OCI-LY1 (cell line): ENCODE measurements at regions not wholly inside any gene's neighbourhood (a gene's known extent, or its start where the extent isn't known, plus 50 kb on each side); places are given as distances from the start of the nearest gene placed in this dataset.

ENCODE experiments used
- H2AFZ ChIP-seq: fragments of 200-600 bp; sonication (generic), shearing (Covaris generic); 2 replicates; pipeline ENCODE4 v1.6.0; 2014; ENCODE audit warnings: antibody characterized with exemption, mild to moderate bottlenecking, low read length
- H3F3A ChIP-seq: fragments of 200-600 bp; sonication (generic), shearing (Covaris generic); 2 replicates; pipeline ENCODE4 v1.6.0; 2014; ENCODE audit warnings: mild to moderate bottlenecking, antibody characterized with exemption, low read length, moderate library complexity; ENCODE audit not compliant: insufficient read depth
- H3K27ac ChIP-seq: fragments of 200-600 bp; sonication (generic); 2 replicates; pipeline ENCODE4 v1.5.1; 2014; ENCODE audit warnings: low read length, mixed run types, mild to moderate bottlenecking, low read depth; ENCODE audit not compliant: poor library complexity, severe bottlenecking
- H3K27me3 ChIP-seq: fragments of 200-600 bp; sonication (generic); 2 replicates; pipeline ENCODE4 v1.6.0; 2014; ENCODE audit warnings: antibody characterized with exemption, mild to moderate bottlenecking, low read length, moderate library complexity; ENCODE audit not compliant: insufficient read depth
- H3K36me3 ChIP-seq: fragments of 200-600 bp; sonication (generic); 2 replicates; pipeline ENCODE4 v1.6.1; 2014; ENCODE audit warnings: mild to moderate bottlenecking, antibody characterized with exemption, low read length, moderate library complexity, mixed read lengths; ENCODE audit not compliant: insufficient read depth
- H3K4me1 ChIP-seq: fragments of 200-600 bp; sonication (generic); 2 replicates; pipeline ENCODE4 v1.5.1; 2014; ENCODE audit warnings: mild to moderate bottlenecking, low read length, moderate library complexity; ENCODE audit not compliant: insufficient read depth, severe bottlenecking
- H3K4me2 ChIP-seq: fragments of 200-600 bp; sonication (generic), shearing (Covaris generic); 2 replicates; pipeline ENCODE4 v1.6.1; 2014; ENCODE audit warnings: low read length
- H3K4me3 ChIP-seq: fragments of 200-600 bp; sonication (generic); 2 replicates; pipeline ENCODE4 v1.5.1; 2014; ENCODE audit warnings: low read length, low read depth, mild to moderate bottlenecking, mixed read lengths; ENCODE audit not compliant: poor library complexity, severe bottlenecking
- H3K79me2 ChIP-seq: fragments of 200-600 bp; shearing (Covaris generic); 2 replicates; pipeline ENCODE4 v1.6.1; 2016; ENCODE audit warnings: mixed run types, low read length, mixed read lengths; ENCODE audit not compliant: insufficient read depth
- H3K9ac ChIP-seq: fragments of 200-600 bp; sonication (generic), shearing (Covaris generic); 2 replicates; pipeline ENCODE4 v1.6.1; 2014; ENCODE audit warnings: mild to moderate bottlenecking, low read length, mixed read lengths
- H3K9me2 ChIP-seq: fragments of 200-600 bp; sonication (generic), shearing (Covaris generic); 2 replicates; pipeline ENCODE4 v1.6.1; 2014; ENCODE audit warnings: low read depth, mild to moderate bottlenecking, low read length, mixed read lengths
- H3K9me3 ChIP-seq: fragments of 200-600 bp; shearing (Covaris generic); 2 replicates; pipeline ENCODE4 v1.6.1; 2014; ENCODE audit warnings: low read length, mixed read lengths
- H4K20me1 ChIP-seq: fragments of 200-600 bp; sonication (generic), shearing (Covaris generic); 2 replicates; pipeline ENCODE4 v1.6.0; 2016; ENCODE audit warnings: mild to moderate bottlenecking, low read length; ENCODE audit not compliant: insufficient read depth
- EZH2 ChIP-seq: fragments of 200-600 bp; sonication (generic), shearing (Covaris generic); IDR thresholded peaks from 2 replicates; pipeline ENCODE4 v1.8.0; 2017; ENCODE audit warnings: borderline replicate concordance, mixed run types, mild to moderate bottlenecking, antibody characterized with exemption, low read length, moderate library complexity, mixed read lengths
- TF ChIP-seq, protein P1 (sequence below): fragments of 200-600 bp; sonication (generic), shearing (Covaris generic); IDR thresholded peaks from 2 replicates; pipeline ENCODE4 v1.5.1; 2017; ENCODE audit warnings: mild to moderate bottlenecking, antibody characterized with exemption, low read length, moderate library complexity, mixed read lengths

DNA sequence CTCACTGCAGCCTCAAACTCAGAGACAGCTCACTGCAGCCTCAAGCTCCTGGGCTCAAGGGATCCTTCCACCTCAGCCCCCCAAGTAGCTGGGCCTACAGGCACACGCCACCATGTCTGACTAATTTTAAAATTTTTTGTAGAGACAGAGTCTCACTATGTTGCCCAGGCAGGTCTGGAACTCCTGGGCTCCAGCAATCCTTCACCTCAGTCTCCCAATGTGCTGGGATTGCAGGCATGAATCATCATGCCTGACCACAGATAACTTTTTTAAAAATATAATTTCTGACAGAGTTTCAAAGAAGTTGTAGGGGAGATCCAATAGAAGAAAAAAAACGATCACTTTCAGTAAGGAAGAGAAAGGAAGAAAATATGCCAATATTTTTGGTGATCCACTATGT lies 189.7 kb upstream of the CDKN3 start:
- H2AFZ ChIP-seq: no peak overlapping the region
- no peaks in the 10 kb centered on the region for H3K9me3 ChIP-seq
- no peaks in the 10 kb centered on the region for H3K79me2 ChIP-seq
- H3K4me3 ChIP-seq: no peak overlapping the region
- H3K27ac ChIP-seq: no peak overlapping the region
- H3K9ac ChIP-seq: no peak overlapping the region
- no peaks in the 10 kb centered on the region for H3K4me1 ChIP-seq
- no peaks in the 10 kb centered on the region for H3F3A ChIP-seq
- no peaks in the 10 kb centered on the region for H4K20me1 ChIP-seq
- H3K36me3 ChIP-seq: no peaks in the 10 kb centered on the region
- TF ChIP-seq, protein P1, sequence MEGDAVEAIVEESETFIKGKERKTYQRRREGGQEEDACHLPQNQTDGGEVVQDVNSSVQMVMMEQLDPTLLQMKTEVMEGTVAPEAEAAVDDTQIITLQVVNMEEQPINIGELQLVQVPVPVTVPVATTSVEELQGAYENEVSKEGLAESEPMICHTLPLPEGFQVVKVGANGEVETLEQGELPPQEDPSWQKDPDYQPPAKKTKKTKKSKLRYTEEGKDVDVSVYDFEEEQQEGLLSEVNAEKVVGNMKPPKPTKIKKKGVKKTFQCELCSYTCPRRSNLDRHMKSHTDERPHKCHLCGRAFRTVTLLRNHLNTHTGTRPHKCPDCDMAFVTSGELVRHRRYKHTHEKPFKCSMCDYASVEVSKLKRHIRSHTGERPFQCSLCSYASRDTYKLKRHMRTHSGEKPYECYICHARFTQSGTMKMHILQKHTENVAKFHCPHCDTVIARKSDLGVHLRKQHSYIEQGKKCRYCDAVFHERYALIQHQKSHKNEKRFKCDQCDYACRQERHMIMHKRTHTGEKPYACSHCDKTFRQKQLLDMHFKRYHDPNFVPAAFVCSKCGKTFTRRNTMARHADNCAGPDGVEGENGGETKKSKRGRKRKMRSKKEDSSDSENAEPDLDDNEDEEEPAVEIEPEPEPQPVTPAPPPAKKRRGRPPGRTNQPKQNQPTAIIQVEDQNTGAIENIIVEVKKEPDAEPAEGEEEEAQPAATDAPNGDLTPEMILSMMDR: no peak
- no peak for TF ChIP-seq EZH2
- no peak overlapping the region for H3K4me2 ChIP-seq
- no peaks in the 10 kb centered on the region for H3K9me2 ChIP-seq
- H3K27me3 ChIP-seq: no peaks in the 10 kb centered on the region

DNA sequence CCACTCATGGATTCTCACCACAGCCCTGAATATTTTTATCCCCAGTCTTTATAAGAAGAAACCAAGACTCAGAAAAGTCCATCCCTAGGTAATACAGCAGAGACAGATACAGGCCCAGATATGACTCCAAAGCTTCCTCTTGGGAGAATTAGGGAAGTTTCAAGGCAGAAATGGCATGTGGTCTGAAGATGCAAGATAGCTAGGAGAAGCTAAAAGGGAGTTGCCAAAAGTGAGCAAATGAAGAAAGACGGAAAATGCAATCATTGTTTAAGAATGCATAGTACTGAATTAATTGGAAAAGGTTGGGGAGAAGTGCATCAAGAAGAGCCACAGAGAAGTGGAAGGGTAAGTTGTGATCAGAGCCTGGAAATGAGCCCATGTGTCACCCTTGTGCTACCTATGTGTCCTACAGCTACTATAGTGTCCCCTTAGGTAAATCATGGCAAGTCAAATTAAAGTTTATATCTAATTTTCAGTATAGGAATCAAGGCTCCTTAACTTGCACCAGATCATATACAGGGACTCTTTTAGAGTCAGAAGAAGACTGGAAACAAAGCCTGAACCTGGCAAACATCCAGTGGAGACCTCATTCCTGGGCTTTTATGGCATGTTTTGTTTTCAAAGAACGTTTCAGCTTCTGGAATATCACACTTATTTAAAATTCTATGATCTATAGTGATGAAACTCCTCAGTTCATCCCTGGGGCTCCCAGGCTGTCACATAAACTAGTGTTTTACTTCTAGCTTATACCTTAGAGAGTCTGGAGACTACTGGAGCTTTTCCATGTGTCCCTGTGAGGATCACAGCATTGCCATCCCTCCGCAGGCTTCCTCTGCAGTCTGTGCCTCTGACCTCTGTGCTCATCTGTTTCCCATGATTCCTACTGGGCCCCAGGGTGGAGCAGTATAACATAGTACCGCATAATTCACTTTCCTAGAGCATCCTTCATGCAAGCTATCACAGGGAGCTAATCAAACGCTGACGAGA lies 189.0 kb upstream of the CDKN3 start:
- TF ChIP-seq, protein P1: no peak
- Histone ChIP-seq H3K9me2 (no peaks in the 10 kb centered on the region), H3K36me3 (no peaks in the 10 kb centered on the region), H3K27me3 (no peaks in the 10 kb centered on the region), H3K27ac (no peak overlapping the region), H3K4me1 (no peaks in the 10 kb centered on the region), H3K4me3 (no peak overlapping the region), H3K4me2 (no peak overlapping the region), H3K79me2 (no peaks in the 10 kb centered on the region), H4K20me1 (no peaks in the 10 kb centered on the region), H2AFZ (no peak overlapping the region), H3K9ac (no peak overlapping the region), H3F3A (no peaks in the 10 kb centered on the region), H3K9me3 (no peaks in the 10 kb centered on the region)

DNA sequence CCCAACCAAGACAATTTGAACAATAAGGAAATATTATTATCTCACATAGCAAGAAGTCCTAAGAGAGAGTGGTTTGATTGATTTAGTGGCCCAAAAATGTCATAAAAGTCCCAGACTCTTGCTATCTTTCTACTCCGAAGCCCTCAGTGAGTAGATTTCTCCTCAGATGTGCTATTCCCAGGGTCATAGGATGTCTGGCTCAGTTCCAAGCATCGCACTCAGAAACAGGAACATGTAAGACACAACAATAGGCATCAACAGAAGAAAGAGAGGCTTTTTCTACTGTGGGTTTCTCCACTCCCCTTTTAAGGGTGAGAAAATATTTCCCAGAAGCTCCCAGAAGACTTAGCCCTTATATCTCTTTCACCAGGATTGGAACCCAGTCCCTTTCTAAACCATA lies 188.1 kb upstream of the CDKN3 start:
- no peaks in the 10 kb centered on the region for H3K27me3 ChIP-seq
- TF ChIP-seq EZH2: no peak
- TF ChIP-seq, protein P1: no peak
- H3K9ac ChIP-seq: no peak overlapping the region
- no peaks in the 10 kb centered on the region for H3K79me2 ChIP-seq
- H3F3A ChIP-seq: no peaks in the 10 kb centered on the region
- no peak overlapping the region for H3K27ac ChIP-seq
- H2AFZ ChIP-seq: no peak overlapping the region
- H3K4me3 ChIP-seq: no peak overlapping the region
- no peaks in the 10 kb centered on the region for H3K9me2 ChIP-seq
- no peaks in the 10 kb centered on the region for H3K36me3 ChIP-seq
- H3K9me3 ChIP-seq: no peaks in the 10 kb centered on the region
- no peak overlapping the region for H3K4me2 ChIP-seq
- H4K20me1 ChIP-seq: no peaks in the 10 kb centered on the region
- H3K4me1 ChIP-seq: no peaks in the 10 kb centered on the region
